HepG2 (cell line): ENCODE measurements at regions not wholly inside any gene's neighbourhood (a gene's known extent, or its start where the extent isn't known, plus 50 kb on each side); places are given as distances from the start of the nearest gene placed in this dataset.

Experiments
- ATAC-seq: fragments of 200-7000 bp; cut with Tn5 transposase; 3 replicates; pipeline ENCODE4 v1.9.1; 2020; ENCODE audit warnings: mild to moderate bottlenecking, moderate library complexity
- BruUV-seq: library from RNA; stranded (reverse); fragments of 400-500 nt; replicated peaks from 2 replicates; lab custom pipeline; 2021; lab: Mats Ljungman, UMichigan
- CTCF ChIA-PET: fragments of 300-600 bp; formaldehyde crosslinking; extraction: SDS; loops from one replicate; lab custom pipeline; 2021; ENCODE audit warnings: low total read pairs, inconsistent platforms, low intra/inter-chr PET ratio; lab: Yijun Ruan, JAX
- POLR2A ChIA-PET: fragments of 350-600 bp; sonication (Branson Sonifier 250); formaldehyde crosslinking; loops from one replicate; lab custom pipeline; 2020; ENCODE audit warnings: antibody characterized with exemption, inconsistent platforms; lab: Yijun Ruan, JAX
- DNase-seq: peaks from one replicate; pipeline ENCODE4 v3.0.0-alpha.2; 2015; ENCODE audit warnings: low spot score
- FAIRE-seq: peaks from 3 replicates; lab custom pipeline; 2011; peaks lifted over from hg19 to GRCh38; lab: Jason Lieb, UNC
- H2AFZ ChIP-seq: one replicate; pipeline ENCODE4 v1.6.1; 2011; ENCODE audit warnings: low read length, inconsistent platforms
- H3K27ac ChIP-seq: fragments of 300-600 bp; 3 replicates; pipeline ENCODE4 v1.8.0; 2011; ENCODE audit warnings: mixed run types, mild to moderate bottlenecking, mixed read lengths, low read length, inconsistent platforms; ENCODE audit not compliant: insufficient read depth; ENCODE audit errors: extremely low read length
- H3K27me3 ChIP-seq, 2 experiments: fragments of 200-600 bp in 1 of 2; 2 replicates in 1 of 2; 3 replicates in 1 of 2; pipeline versions ENCODE4 v1.6.0 to v1.8.0; 2011; ENCODE audit warnings: low read length in 2 of 2, mild to moderate bottlenecking in 2 of 2, moderate library complexity in 2 of 2, inconsistent platforms in 1 of 2; ENCODE audit not compliant: insufficient read depth in 2 of 2, control insufficient read depth in 1 of 2
- H3K36me3 ChIP-seq, 2 experiments: fragments of 200-600 bp in 1 of 2; replicated peaks in 1 of 2; 2 replicates in 1 of 2; 3 replicates in 1 of 2; pipeline versions ENCODE4 v1.5.1 to v1.8.0; 2011; ENCODE audit warnings: low read length in 2 of 2, inconsistent platforms in 1 of 2; ENCODE audit not compliant: insufficient read depth in 2 of 2, control insufficient read depth in 1 of 2
- H3K4me1 ChIP-seq: 2 replicates; pipeline ENCODE4 v1.5.1; 2012; ENCODE audit warnings: low read length, inconsistent platforms; ENCODE audit not compliant: insufficient read depth
- H3K4me2 ChIP-seq: 2 replicates; pipeline ENCODE4 v1.6.0; 2011; ENCODE audit warnings: low read depth, low read length, inconsistent platforms
- H3K4me3 ChIP-seq, 3 experiments: fragments of 200-600 bp in 1 of 3; sonication (generic), shearing (Covaris generic) in 1 of 3; replicated peaks in 1 of 3; 2 replicates each; pipeline ENCODE4 v1.5.1; 2011 to 2016; ENCODE audit warnings: low read length in 3 of 3, inconsistent platforms in 2 of 3, low read depth in 2 of 3, mild to moderate bottlenecking in 2 of 3, control low read depth in 1 of 3, mixed read lengths in 1 of 3; ENCODE audit not compliant: insufficient read depth in 1 of 3
- H3K79me2 ChIP-seq: one replicate; pipeline ENCODE4 v1.6.1; 2011; ENCODE audit warnings: low read length, inconsistent platforms; ENCODE audit not compliant: insufficient read depth
- H3K9ac ChIP-seq: 2 replicates; pipeline ENCODE4 v1.6.0; 2011; ENCODE audit warnings: mild to moderate bottlenecking, low read depth, low read length, inconsistent platforms; ENCODE audit not compliant: insufficient read depth
- H3K9me3 ChIP-seq: 2 replicates; pipeline ENCODE4 v1.5.1; 2012; ENCODE audit warnings: mild to moderate bottlenecking, low read length
- H4K20me1 ChIP-seq: 2 replicates; pipeline ENCODE4 v1.6.0; 2011; ENCODE audit warnings: inconsistent platforms, mild to moderate bottlenecking, low read length, moderate library complexity; ENCODE audit not compliant: insufficient read depth
- NFATC3 ChIP-seq: sonication (generic); formaldehyde crosslinking; IDR thresholded peaks from 2 replicates; pipeline ENCODE4 v1.5.1; 2020; ENCODE audit warnings: mild to moderate bottlenecking, missing genetic modification reagents
- RAD21 ChIP-seq: fragments of 450-650 bp; formaldehyde crosslinking; IDR thresholded peaks from 2 replicates; pipeline ENCODE4 v1.5.0; 2020; ENCODE audit warnings: mild to moderate bottlenecking
- ZBTB20 ChIP-seq: sonication (generic); formaldehyde crosslinking; IDR thresholded peaks from 2 replicates; pipeline ENCODE4 v1.8.1; 2023; ENCODE audit warnings: missing genetic modification reagents, low read depth, mild to moderate bottlenecking, borderline replicate concordance
- ZIK1 ChIP-seq: sonication (generic); formaldehyde crosslinking; IDR thresholded peaks from 2 replicates; pipeline ENCODE4 v1.5.0; 2020; ENCODE audit warnings: mild to moderate bottlenecking, low read depth, missing genetic modification reagents, borderline replicate concordance
- WGBS: methylation state at CpG from one replicate; pipeline ENCODE4 v1.1.6; 2017; ENCODE audit warnings: low lambda C conversion rate; 5-methylcytosine and 5-hydroxymethylcytosine counted together
- in situ Hi-C: cut with HindIII; loops from 2 replicates; pipeline ENCODE4 v1.10.0; 2017; ENCODE audit warnings: low pct_unique_long_range_greater_than_20kb; ENCODE audit not compliant: extremely low pct_ligation_motif_present
- intact Hi-C: fragments of 100-400 bp; cut with micrococcal nuclease; formaldehyde crosslinking; loops from one replicate; pipeline ENCODE4 v1.10.0; 2022; ENCODE audit not compliant: unreplicated experiment
- TF ChIP-seq, protein P1 (sequence below): IDR thresholded peaks from 2 replicates; pipeline ENCODE4 v1.6.1; 2016; ENCODE audit warnings: low read depth
- TF ChIP-seq, protein P2 (sequence below): sonication (generic); formaldehyde crosslinking; IDR thresholded peaks from 2 replicates; pipeline ENCODE4 v1.4.0; 2020; ENCODE audit warnings: missing genetic modification reagents
- TF ChIP-seq, protein P3 (sequence below): sonication (generic); formaldehyde crosslinking; IDR thresholded peaks from 2 replicates; pipeline ENCODE4 v1.5.0; 2020; ENCODE audit warnings: mild to moderate bottlenecking, missing genetic modification reagents
- TF ChIP-seq, protein P4 (sequence below): sonication (generic); formaldehyde crosslinking; conservative IDR thresholded peaks from 2 replicates; pipeline ENCODE4 v1.8.1; 2023; ENCODE audit warnings: missing genetic modification reagents

DNA sequence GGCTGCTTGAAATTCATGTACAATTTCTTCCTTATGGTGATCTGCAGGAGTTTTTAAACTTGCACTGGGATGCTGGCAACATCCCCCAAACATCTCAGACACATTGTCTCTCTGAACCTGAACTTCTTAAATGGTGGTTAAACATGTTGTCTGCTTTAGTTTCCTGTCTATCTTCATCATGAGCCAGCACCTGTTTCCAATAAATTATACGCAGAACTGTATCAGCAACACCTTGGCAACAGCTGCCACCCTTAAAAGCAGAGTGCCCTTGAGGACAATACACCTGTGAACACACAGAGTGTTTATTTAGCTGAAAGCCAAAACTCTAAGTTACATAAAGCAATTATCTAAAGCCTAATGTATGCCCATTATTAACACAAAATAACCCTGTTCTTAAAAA is 242.9 kb downstream of the WNT5A start:
- no peak overlapping the region for H3K9ac ChIP-seq
- no peak overlapping the region for H3K27ac ChIP-seq
- H3K36me3 ChIP-seq, result no peaks in the 10 kb centered on the region
- no peaks in the 10 kb centered on the region for H3K9me3 ChIP-seq
- intact Hi-C loops, result no loop called here
- TF ChIP-seq NFATC3 (CRISPR knock-in tag), result no peak
- no peak for TF ChIP-seq RAD21 (CRISPR knock-in tag)
- TF ChIP-seq, protein P1, sequence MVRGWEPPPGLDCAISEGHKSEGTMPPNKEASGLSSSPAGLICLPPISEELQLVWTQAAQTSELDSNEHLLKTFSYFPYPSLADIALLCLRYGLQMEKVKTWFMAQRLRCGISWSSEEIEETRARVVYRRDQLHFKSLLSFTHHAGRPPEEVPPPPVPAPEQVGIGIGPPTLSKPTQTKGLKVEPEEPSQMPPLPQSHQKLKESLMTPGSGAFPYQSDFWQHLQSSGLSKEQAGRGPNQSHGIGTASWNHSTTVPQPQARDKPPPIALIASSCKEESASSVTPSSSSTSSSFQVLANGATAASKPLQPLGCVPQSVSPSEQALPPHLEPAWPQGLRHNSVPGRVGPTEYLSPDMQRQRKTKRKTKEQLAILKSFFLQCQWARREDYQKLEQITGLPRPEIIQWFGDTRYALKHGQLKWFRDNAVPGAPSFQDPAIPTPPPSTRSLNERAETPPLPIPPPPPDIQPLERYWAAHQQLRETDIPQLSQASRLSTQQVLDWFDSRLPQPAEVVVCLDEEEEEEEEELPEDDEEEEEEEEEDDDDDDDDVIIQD (CRISPR knock-in tag), result no peak
- TF ChIP-seq, protein P2, sequence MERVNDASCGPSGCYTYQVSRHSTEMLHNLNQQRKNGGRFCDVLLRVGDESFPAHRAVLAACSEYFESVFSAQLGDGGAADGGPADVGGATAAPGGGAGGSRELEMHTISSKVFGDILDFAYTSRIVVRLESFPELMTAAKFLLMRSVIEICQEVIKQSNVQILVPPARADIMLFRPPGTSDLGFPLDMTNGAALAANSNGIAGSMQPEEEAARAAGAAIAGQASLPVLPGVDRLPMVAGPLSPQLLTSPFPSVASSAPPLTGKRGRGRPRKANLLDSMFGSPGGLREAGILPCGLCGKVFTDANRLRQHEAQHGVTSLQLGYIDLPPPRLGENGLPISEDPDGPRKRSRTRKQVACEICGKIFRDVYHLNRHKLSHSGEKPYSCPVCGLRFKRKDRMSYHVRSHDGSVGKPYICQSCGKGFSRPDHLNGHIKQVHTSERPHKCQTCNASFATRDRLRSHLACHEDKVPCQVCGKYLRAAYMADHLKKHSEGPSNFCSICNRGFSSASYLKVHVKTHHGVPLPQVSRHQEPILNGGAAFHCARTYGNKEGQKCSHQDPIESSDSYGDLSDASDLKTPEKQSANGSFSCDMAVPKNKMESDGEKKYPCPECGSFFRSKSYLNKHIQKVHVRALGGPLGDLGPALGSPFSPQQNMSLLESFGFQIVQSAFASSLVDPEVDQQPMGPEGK (CRISPR knock-in tag), result no peak
- TF ChIP-seq, protein P3, sequence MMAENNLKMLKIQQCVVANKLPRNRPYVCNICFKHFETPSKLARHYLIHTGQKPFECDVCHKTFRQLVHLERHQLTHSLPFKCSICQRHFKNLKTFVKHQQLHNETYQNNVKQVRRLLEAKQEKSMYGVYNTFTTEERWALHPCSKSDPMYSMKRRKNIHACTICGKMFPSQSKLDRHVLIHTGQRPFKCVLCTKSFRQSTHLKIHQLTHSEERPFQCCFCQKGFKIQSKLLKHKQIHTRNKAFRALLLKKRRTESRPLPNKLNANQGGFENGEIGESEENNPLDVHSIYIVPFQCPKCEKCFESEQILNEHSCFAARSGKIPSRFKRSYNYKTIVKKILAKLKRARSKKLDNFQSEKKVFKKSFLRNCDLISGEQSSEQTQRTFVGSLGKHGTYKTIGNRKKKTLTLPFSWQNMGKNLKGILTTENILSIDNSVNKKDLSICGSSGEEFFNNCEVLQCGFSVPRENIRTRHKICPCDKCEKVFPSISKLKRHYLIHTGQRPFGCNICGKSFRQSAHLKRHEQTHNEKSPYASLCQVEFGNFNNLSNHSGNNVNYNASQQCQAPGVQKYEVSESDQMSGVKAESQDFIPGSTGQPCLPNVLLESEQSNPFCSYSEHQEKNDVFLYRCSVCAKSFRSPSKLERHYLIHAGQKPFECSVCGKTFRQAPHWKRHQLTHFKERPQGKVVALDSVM (CRISPR knock-in tag), result no peak
- TF ChIP-seq, protein P4, sequence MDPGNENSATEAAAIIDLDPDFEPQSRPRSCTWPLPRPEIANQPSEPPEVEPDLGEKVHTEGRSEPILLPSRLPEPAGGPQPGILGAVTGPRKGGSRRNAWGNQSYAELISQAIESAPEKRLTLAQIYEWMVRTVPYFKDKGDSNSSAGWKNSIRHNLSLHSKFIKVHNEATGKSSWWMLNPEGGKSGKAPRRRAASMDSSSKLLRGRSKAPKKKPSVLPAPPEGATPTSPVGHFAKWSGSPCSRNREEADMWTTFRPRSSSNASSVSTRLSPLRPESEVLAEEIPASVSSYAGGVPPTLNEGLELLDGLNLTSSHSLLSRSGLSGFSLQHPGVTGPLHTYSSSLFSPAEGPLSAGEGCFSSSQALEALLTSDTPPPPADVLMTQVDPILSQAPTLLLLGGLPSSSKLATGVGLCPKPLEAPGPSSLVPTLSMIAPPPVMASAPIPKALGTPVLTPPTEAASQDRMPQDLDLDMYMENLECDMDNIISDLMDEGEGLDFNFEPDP (CRISPR knock-in tag), result no peak
- TF ChIP-seq ZIK1 (CRISPR knock-in tag), result no peak
- no peak for TF ChIP-seq ZBTB20 (CRISPR knock-in tag)
- H3K4me2 ChIP-seq, result no peak overlapping the region
- no peak for FAIRE-seq
- no peak for ATAC-seq
- no peak overlapping the region for H3K4me3 ChIP-seq
- no peak overlapping the region for H2AFZ ChIP-seq
- WGBS, result 44% methylated on average over 1 of the region's 1 CpG
- H3K27me3 ChIP-seq, result peaks cover 0 to 5% of the 10 kb centered on the region in 2 experiments; a peak in 2 of 5 replicates
- no peaks in the 10 kb centered on the region for H3K79me2 ChIP-seq
- no peaks in the 10 kb centered on the region for H4K20me1 ChIP-seq
- no peaks in the 10 kb centered on the region for H3K4me1 ChIP-seq
- DNase-seq, result no peak
- ChIA-PET CTCF (no interaction called here), POLR2A (no interaction called here)
- in situ Hi-C loops, result no loop called here
- BruUV-seq, result no TSS peak
